Activated CD4-positive, CD25-positive, alpha-beta regulatory T cell treated with anti-CD3 and anti-CD28 coated beads, Interleukin-2, amount 50 U/mL, for 72 hours (primary cell): ENCODE measurements at regions not wholly inside any gene's neighbourhood (a gene's known extent, or its start where the extent isn't known, plus 50 kb on each side); places are given as distances from the start of the nearest gene placed in this dataset.
"Not testable (repeated sequence)": the region's sequence is repeated elsewhere in the genome, so short reads cannot be mapped to it uniquely, and the experiment has no call there.

Source experiments
- DNase-seq: peaks from one replicate; pipeline ENCODE4 v3.0.0; 2021

GRCh38 chr5:117590944-117591343 lies 1016.3 kb upstream of the SEMA6A start:
- DNase-seq: no peak

GRCh38 chr5:117588611-117589010 lies 1014.0 kb upstream of the SEMA6A start:
- no peak for DNase-seq

GRCh38 chr5:117587111-117587510 lies 1012.5 kb upstream of the SEMA6A start:
- DNase-seq: no peak

GRCh38 chr5:117568622-117569021 lies 994.0 kb upstream of the SEMA6A start:
- no peak for DNase-seq

- no peak for DNase-seq
Observed at GRCh38 chr5:117568126-117568525, 993.5 kb upstream of the SEMA6A start.

GRCh38 chr5:117562647-117563046 lies 988.0 kb upstream of the SEMA6A start:
- no peak for DNase-seq

- DNase-seq: no peak
Observed at GRCh38 chr5:117561531-117561930, 986.9 kb upstream of the SEMA6A start.

- DNase-seq: no peak
Observed at GRCh38 chr5:117559005-117559844, 984.6 kb upstream of the SEMA6A start.

GRCh38 chr5:117551236-117551635 lies 976.6 kb upstream of the SEMA6A start:
- no peak for DNase-seq

GRCh38 chr5:117547192-117547591 lies 972.6 kb upstream of the SEMA6A start:
- no peak for DNase-seq

- no peak for DNase-seq
Observed at GRCh38 chr5:117539692-117540091, 965.1 kb upstream of the SEMA6A start.

GRCh38 chr5:117533792-117534191 lies 959.2 kb upstream of the SEMA6A start:
- no peak for DNase-seq

GRCh38 chr5:117533051-117533670 lies 958.5 kb upstream of the SEMA6A start:
- not testable (repeated sequence) for DNase-seq

- DNase-seq: no peak
Observed at GRCh38 chr5:117519957-117520500, 945.4 kb upstream of the SEMA6A start.

- DNase-seq: no peak
Observed at GRCh38 chr5:117504305-117504704, 929.7 kb upstream of the SEMA6A start.

- DNase-seq: no peak
Observed at GRCh38 chr5:117497601-117498000, 923.0 kb upstream of the SEMA6A start.

GRCh38 chr5:117496801-117497200 lies 922.2 kb upstream of the SEMA6A start:
- DNase-seq: no peak

- no peak for DNase-seq
Observed at GRCh38 chr5:117494188-117494587, 919.6 kb upstream of the SEMA6A start.

- DNase-seq: no peak
Observed at GRCh38 chr5:117488976-117489500, 914.4 kb upstream of the SEMA6A start.

- DNase-seq: no peak
Observed at GRCh38 chr5:117487556-117487955, 912.9 kb upstream of the SEMA6A start.

- no peak for DNase-seq
Observed at GRCh38 chr5:117486879-117487391, 912.3 kb upstream of the SEMA6A start.

GRCh38 chr5:117486261-117486660 lies 911.6 kb upstream of the SEMA6A start:
- no peak for DNase-seq

GRCh38 chr5:117475919-117476318 lies 901.3 kb upstream of the SEMA6A start:
- DNase-seq: no peak

- no peak for DNase-seq
Observed at GRCh38 chr5:117473165-117473564, 898.5 kb upstream of the SEMA6A start.
